ENCODE measurements at regions not wholly inside any gene's neighbourhood (a gene's known extent, or its start where the extent isn't known, plus 50 kb on each side); places are given as distances from the start of the nearest gene placed in this dataset.

GRCh38 chr5:176732736-176733405 lies 77.5 kb upstream of the UNC5A start:
- DNase-seq: peak in 7 of 42 donors; percentile 3 to 35 (median 29)
- intact Hi-C loops (cut with DNase I): no loop called here

DNA sequence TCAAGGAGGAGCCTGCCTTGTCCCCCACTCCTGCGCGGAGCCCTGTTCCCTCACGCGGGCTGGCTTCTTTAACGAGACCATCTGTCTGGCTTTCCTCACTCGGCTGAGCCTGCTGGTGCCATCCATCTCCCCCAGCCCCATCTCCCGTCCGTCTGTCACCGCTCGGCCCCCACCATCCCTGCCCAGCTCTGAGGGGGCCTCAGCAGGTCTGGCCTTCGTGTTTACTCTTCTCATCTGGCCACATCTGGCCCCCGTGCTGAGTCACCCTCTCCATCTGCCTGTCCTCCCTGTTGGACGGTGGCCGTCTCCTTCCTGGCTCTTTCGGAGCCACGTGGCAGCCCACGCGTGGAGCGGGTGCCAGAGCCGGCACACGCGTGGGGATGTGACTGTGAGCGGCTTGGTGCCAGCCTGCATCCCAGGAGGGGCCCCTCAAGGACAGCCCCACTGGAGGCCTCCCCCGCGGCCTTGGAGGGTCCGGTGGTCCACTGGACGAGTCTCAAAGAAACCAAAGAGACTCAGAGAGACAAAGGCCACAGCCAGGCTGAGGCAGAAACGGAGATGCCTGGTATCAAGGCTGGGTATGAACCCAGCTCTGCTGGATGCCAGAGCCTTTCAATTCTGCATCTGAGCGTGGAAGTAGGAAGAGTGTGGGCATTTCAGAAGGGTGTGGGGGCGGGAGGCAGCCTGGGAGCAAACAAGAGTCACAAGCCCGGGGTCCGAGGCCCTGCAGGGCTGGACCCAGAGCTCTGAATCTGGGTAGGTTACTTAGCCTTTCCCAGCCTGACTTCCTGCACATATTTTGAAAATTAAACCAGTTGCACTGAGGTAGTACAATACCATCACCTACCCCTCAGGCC lies 76.7 kb upstream of the UNC5A start:
- DNase-seq: peak in 13 of 42 donors; percentile 3 to 36 (median 15)
- intact Hi-C loops (cut with DNase I): no loop called here

GRCh38 chr5:176734756-176735342 lies 75.5 kb upstream of the UNC5A start:
- peak in 20 of 42 donors; percentile 1 to 30 (median 10) for DNase-seq
- intact Hi-C loops (cut with DNase I): no loop called here

DNA sequence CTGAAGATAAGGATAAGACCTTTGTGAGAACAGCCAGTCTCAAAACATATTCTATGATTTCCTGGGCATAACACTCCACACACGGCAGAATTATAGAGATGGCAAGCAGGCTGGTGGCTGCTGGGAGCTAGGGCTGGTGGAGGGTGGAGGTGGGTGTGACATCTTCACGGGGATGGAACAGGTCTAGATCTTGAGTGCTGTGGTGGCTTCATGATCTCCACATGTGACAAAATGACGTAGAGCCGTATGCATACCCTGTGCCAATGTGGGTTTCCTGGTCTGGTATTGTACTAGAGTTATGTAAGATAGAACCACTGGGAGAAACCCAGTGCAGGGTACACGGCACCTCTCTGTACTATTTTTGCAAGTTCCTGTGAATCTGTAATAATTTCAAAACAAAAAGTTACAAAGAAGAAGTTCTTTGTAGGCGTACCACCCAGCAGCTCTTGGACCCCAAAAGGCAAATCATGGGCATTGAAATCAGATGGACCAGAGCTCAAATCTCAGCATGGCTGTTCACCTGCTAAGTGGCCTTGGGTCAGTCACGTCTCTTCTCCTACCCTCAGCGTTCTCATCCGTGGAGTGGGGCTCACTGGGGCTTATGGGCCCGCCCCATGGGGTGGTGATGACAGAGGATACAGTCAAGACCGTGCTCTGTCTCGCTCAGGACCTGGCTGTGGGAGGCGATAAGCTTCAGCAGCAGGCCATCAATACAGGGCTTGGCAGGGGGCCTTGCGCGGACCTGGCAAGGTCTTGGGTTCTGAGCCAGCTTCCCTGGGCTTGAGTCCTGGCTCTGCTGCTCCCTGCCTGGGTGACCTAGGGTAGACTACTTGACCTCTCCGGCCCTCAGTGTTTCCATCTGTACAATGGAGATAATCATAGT lies 74.7 kb upstream of the UNC5A start:
- DNase-seq: peak in 24 of 42 donors; percentile 7 to 61 (median 22)
- intact Hi-C loops (cut with DNase I): no loop called here

DNA sequence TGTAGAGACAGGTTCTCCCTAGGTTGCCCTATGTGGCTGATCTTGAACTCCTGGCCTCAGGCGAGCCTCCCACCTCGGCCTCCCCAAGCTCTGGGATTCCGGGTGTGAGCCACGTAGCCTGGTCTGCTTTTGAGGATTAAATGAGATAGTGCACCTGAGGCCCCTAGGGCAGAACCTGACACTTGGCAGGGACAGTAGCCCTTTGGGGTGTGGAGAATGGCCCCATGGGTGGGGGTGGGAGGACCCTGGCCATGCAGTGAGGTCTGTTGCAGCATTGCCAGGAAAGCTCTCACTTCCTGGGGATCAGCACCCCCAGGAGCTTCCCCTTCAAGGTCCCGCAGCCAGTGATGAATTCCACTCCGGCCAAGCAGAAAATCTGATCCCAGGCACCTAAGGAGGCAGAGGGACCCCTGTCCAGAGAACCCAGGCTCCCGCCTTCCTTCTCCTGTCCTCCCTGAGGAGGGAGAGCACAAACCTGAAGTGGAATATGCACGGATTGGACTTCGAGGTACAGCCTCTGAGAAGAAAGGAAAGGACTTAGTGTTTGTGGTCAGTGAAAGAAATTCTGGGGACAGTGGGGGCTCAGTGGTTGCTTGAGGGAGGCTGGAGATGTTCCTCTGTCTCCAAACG lies 73.9 kb upstream of the UNC5A start:
- intact Hi-C loops (cut with DNase I): no loop called here
- DNase-seq: peak in 17 of 42 donors; percentile 0 to 35 (median 6)

DNA sequence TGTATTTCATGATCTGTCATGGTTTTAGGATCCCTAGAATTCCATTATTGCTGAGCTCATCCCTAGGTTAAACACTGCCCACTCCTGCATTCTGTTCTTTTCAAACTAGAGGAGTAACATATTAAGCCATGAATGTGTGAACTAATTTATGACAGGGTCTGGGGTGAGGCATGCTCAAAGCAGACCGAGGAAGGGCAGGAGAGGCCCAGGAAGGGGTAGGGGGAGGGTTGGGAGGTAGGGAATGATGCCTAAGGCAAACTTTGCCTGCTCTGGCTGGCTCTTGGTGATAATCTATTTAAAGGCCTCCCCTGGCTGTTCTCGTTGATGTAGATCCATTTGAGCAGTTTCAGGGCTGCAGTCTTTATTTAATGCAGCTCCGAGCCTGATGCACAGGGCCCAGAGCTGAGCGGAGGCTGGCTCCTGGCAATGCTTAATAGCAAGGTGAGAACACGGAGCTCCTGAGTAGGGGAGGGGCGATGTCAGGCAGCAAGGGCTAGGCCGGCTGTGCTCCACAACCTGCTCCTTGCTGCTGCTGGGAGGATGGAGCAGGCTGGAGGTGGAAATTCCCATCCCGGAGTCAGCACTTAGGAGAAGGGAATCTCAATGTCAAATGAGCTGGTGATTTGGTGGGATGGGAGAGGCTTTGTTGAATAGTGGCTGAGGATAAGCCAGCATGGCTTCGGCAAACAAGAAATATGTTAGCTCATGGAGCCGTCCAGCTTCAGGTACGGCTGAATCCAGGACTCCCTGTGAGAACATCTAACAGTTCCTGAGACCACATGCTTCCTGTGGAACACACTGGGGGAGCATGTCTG lies 73.2 kb upstream of the UNC5A start:
- peak in 27 of 42 donors; percentile 2 to 75 (median 29) for DNase-seq
- intact Hi-C loops (cut with DNase I): no loop called here

DNA sequence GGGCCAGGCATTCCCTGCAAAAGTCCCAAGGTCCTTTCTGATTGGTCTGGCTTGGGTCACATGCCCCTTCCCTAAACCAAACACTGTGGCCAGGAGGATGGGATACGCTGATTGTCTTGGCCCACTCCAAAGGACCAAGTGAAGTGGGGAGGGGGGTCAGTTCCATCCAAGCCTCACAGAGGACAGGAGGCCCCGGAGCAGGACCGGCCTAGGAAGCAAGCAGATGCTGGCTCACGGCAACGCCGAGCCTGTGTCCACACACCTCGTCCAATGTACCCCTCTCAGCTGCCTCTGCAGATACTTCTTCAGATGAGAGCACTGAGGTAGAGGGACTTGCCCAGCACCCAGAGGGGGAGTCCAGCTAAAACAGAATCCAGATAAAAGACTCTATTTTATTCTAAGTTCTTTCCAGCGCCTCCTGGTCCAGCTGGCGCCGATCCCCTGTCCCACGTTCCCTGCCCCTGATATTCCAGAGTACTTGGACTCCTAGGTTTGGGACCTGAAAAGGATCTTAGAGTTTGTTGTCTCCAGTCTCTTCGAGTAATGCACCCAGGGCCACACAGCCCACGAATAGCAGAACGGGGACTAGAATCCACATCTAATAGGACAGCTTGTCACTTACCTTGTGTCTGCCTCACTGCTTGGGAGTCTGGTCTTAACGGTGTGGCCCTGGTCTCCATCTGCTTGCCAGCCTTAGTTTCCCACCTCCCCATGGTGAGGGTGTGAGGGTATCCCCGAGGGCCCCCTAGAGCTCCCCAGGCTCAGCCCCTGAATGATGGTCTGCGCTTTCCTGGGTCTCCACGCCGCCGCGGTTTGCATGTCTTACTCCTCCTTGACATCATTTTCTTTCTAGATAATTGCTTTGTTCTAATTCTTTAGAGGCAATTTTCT lies 72.4 kb upstream of the UNC5A start:
- DNase-seq: peak in 21 of 42 donors; percentile 0 to 41 (median 8)
- intact Hi-C loops (cut with DNase I): no loop called here

DNA sequence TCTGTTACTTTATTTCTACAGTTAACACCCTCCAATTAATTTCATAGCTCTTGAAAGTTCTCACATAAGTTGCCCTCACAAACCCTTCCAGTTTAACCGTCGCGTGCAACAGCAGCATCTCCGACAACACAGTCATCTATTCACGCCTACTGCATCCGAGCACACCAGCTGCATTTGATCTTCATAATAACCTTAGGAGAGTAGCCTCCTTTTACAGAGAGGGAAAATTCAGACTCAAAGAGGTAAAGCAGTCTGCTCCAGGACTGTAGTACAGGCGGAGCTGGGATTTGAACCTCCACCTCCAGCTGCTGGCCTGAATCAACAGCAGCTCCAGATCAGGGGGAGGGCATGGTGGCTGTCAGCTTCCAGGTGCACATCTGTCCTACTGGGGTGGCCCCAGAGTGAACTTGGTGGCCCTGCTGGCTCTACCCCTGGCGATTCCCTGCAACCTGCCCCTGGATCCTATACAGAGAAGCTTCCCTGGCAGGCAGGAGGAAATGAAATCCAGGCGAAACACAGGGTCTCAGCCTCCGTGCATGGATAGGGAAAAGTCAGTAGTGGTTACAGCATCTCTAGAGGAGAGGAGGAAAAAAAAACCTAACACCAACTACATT lies 71.6 kb upstream of the UNC5A start:
- intact Hi-C loops (cut with DNase I): no loop called here
- DNase-seq: peak in 20 of 42 donors; percentile 2 to 39 (median 10)

DNA sequence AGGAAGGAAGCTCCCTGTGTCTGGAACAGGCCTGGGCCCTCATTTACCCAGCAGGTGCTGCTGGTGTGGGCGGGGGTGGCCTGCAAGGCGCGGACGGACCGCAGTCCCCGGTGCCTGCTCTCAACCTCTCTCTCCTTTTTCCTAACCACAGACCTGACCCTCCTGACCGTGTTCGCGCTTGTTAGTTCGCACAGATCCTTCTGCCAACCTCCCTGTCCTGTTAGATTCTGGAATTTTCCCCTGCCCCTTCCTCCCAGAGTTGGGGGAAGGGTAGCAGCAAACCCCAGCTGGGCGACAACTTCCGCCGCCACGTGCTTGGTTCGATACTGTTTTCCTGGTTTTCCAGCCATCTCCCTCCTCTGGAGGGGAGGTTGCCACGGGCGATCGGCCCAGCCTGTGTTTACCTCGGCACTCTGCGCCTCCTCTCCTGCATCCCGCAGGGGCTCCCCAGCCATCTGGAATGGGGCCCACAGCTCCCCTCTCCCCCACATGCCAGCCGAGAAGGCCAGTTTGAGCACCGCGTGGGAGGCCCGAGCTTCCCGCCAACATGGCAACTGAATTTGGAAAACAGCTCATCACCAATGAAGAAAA lies 70.8 kb upstream of the UNC5A start:
- DNase-seq: peak in 15 of 42 donors; percentile 1 to 39 (median 10)
- intact Hi-C loops (cut with DNase I): no loop called here

GRCh38 chr5:176740131-176740701 lies 70.1 kb upstream of the UNC5A start:
- intact Hi-C loops (cut with DNase I): no loop called here
- DNase-seq: peak in 10 of 42 donors; percentile 3 to 36 (median 16)

DNA sequence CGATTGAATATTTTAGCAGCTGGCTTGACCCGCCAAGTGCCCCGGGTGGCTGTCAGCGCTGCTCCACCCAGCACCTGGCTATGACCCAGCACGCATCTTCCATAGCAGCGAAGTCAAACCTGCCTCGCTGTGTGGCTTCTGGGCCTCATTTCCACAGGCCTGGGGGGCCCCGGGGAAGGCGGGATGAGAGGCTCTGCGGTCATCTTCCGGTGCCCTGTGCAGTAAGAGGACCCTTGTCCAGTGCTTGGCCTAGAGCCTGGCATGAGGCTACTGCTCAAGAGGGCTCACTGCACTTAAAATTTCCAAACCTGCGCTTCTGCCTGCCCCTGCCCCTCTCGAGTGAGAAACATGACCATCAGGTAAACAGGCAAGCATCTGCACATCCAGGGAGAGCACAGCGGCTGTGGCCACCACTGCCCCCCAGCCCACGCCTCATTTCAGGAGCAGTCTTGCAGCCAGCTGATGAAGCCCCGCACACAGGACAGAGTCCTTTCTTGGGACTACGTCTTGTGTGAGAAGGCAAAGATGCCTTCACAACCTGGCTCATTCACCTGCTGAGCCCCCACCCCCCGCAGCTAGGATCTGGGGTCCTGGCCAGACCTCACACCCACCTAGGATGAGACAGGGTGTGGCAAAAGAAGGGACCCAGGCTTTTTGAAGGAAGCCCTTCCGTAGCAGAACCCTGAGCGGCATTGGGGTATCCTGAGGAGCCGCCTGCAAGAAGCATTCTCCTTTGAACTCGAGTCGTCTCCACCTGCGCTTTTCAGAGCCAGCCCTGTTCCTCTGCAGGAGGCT lies 69.5 kb upstream of the UNC5A start:
- intact Hi-C loops (cut with DNase I): no loop called here
- peak in 14 of 42 donors; percentile 1 to 42 (median 8) for DNase-seq

- peak in 13 of 42 donors; percentile 1 to 35 (median 10) for DNase-seq
- intact Hi-C loops (cut with DNase I): no loop called here
Observed at GRCh38 chr5:176741561-176742211, 68.7 kb upstream of the UNC5A start.

DNA sequence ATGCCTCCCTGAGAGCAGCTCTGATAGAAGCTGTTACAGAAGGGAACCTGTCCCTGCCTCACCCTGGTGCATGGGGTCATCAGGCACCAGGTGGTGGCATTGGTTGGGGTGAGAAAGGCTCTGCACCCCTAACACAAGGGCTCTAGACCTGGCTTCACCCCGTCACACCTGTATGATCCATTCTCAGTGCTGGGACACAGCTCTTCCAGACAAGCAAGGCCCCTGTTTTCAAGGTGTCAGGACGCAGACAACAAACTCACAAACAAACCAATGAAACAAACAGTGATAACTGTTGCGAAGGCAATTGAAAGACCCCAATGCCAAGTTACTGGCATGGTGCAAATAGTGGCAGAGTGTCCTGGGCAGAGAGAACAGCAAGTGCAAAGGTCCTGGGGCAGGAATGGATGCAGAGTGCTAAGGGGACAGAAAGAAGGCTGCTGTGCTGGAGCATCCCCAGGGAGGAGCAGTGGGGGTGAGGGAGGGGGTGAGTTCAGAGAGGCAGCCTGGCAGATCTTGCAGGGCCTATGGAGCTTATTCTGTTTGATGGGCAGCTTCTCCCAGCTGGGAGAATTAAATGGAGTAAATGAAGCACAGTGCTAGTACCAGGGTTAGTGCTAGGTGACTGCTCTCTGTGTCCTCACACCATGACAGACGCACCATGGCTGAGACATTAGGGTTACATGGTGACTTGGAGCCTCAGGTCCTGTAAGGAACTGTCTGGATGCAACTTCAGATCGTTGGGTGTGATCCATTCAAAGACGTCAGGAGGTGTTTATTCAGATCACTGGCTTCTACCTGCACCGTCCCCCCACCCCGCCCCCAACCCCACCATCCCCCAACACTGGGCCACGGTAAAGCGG lies 67.9 kb upstream of the UNC5A start:
- intact Hi-C loops (cut with DNase I): no loop called here
- peak in 8 of 42 donors; percentile 3 to 32 (median 18) for DNase-seq
